ENCODE measurements at regions not wholly inside any gene's neighbourhood (a gene's known extent, or its start where the extent isn't known, plus 50 kb on each side); places are given as distances from the start of the nearest gene placed in this dataset.

DNA sequence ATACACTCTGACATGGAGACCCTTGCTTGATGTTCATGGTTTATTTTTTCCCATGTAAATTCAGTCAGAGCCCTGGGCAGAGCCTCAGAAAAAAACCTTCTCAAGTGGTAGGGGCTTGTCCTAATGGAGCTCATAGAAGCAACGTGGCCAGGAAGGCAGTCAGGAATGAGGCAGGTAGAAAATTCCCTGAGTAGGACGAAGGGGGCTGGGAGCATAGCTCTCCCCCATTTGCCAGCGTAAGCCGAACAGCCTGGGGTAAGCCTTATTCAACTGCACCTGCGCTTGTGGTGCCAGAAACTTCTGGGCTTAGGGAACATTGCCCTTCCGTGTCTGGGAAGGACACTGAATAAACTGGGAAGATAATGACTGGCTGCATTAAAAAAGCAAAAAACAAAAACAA is 238.5 kb upstream of the ROPN1 start:
- TF ChIP-seq SIN3A (IDR thresholded peaks at IDR 0.05; ENCODE audit: borderline replicate concordance, insufficient read depth, low read depth, low read length) (no peak), REST (IDR thresholded peaks at IDR 0.05; ENCODE audit: insufficient read depth in 1 of 2, low read depth in 2 of 2, low read length in 1 of 2) (no peak), POLR2AphosphoS5 (IDR thresholded peaks at IDR 0.05; ENCODE audit: low read depth, low read length) (no peak), TCF7L2 (IDR thresholded peaks at IDR 0.05; ENCODE audit: low read depth, low read length) (no peak)
- TF ChIP-seq, protein P1, sequence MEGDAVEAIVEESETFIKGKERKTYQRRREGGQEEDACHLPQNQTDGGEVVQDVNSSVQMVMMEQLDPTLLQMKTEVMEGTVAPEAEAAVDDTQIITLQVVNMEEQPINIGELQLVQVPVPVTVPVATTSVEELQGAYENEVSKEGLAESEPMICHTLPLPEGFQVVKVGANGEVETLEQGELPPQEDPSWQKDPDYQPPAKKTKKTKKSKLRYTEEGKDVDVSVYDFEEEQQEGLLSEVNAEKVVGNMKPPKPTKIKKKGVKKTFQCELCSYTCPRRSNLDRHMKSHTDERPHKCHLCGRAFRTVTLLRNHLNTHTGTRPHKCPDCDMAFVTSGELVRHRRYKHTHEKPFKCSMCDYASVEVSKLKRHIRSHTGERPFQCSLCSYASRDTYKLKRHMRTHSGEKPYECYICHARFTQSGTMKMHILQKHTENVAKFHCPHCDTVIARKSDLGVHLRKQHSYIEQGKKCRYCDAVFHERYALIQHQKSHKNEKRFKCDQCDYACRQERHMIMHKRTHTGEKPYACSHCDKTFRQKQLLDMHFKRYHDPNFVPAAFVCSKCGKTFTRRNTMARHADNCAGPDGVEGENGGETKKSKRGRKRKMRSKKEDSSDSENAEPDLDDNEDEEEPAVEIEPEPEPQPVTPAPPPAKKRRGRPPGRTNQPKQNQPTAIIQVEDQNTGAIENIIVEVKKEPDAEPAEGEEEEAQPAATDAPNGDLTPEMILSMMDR (IDR thresholded peaks at IDR 0.05): no peak
- CTCF ChIA-PET: no interaction called here
- in situ Hi-C loops (cut with HindIII; ENCODE audit: low pct_unique_long_range_greater_than_20kb, low sequenced_read_pairs): no loop called here
- POLR2A ChIA-PET: no interaction called here
- H3K36me3 ChIP-seq (ENCODE audit: control insufficient read depth, insufficient read depth, low read length): no peaks in the 10 kb centered on the region
- BruUV-seq (replicated peaks): no TSS peak
- H3K9me3 ChIP-seq (ENCODE audit: control insufficient read depth, insufficient read depth, low read depth, low read length): no peaks in the 10 kb centered on the region
- H3K27ac ChIP-seq (ENCODE audit: low read length): no peak overlapping the region
- peaks cover 20% of the 10 kb centered on the region for H3K27me3 ChIP-seq (ENCODE audit: control insufficient read depth, insufficient read depth, low read length)
- no peak for DNase-seq (ENCODE audit: low read depth, low spot score)
- intact Hi-C loops (cut with micrococcal nuclease; ENCODE audit: unreplicated experiment): no loop called here
- H3K4me1 ChIP-seq (ENCODE audit: control insufficient read depth, insufficient read depth, low read length): no peaks in the 10 kb centered on the region
- ATAC-seq: no peak
- no peak overlapping the region for H3K4me3 ChIP-seq (ENCODE audit: low read depth in 2 of 2, low read length in 2 of 2)

GRCh38 chr3:124230998-124231397 is 239.1 kb upstream of the ROPN1 start:
- POLR2A ChIA-PET: interaction anchor here (0.6 kb wide), 1 partner anchor 791 kb away, joined by 6 read pairs; no protein-coding TSS in a partner anchor
- no TSS peak for BruUV-seq (replicated peaks)
- ATAC-seq: no peak
- H3K27ac ChIP-seq (ENCODE audit: low read length): no peak overlapping the region
- H3K4me1 ChIP-seq (ENCODE audit: control insufficient read depth, insufficient read depth, low read length): no peaks in the 10 kb centered on the region
- H3K4me3 ChIP-seq (ENCODE audit: low read depth in 2 of 2, low read length in 2 of 2): no peak overlapping the region
- DNase-seq (ENCODE audit: low read depth, low spot score): no peak
- peaks cover 21% of the 10 kb centered on the region for H3K27me3 ChIP-seq (ENCODE audit: control insufficient read depth, insufficient read depth, low read length)
- no peaks in the 10 kb centered on the region for H3K9me3 ChIP-seq (ENCODE audit: control insufficient read depth, insufficient read depth, low read depth, low read length)
- CTCF ChIA-PET: no interaction called here
- in situ Hi-C loops (cut with HindIII; ENCODE audit: low pct_unique_long_range_greater_than_20kb, low sequenced_read_pairs) (no loop called here), intact Hi-C loops (cut with micrococcal nuclease; ENCODE audit: unreplicated experiment) (no loop called here)
- no peaks in the 10 kb centered on the region for H3K36me3 ChIP-seq (ENCODE audit: control insufficient read depth, insufficient read depth, low read length)
- no peak for TF ChIP-seq TCF7L2 (IDR thresholded peaks at IDR 0.05; ENCODE audit: low read depth, low read length)
- TF ChIP-seq REST (IDR thresholded peaks at IDR 0.05; ENCODE audit: insufficient read depth in 1 of 2, low read depth in 2 of 2, low read length in 1 of 2): no peak
- no peak for TF ChIP-seq POLR2AphosphoS5 (IDR thresholded peaks at IDR 0.05; ENCODE audit: low read depth, low read length)
- TF ChIP-seq, protein P1 (IDR thresholded peaks at IDR 0.05): no peak
- TF ChIP-seq SIN3A (IDR thresholded peaks at IDR 0.05; ENCODE audit: borderline replicate concordance, insufficient read depth, low read depth, low read length): no peak
